ENCODE measurements at regions not wholly inside any gene's neighbourhood (a gene's known extent, or its start where the extent isn't known, plus 50 kb on each side); places are given as distances from the start of the nearest gene placed in this dataset.

DNA sequence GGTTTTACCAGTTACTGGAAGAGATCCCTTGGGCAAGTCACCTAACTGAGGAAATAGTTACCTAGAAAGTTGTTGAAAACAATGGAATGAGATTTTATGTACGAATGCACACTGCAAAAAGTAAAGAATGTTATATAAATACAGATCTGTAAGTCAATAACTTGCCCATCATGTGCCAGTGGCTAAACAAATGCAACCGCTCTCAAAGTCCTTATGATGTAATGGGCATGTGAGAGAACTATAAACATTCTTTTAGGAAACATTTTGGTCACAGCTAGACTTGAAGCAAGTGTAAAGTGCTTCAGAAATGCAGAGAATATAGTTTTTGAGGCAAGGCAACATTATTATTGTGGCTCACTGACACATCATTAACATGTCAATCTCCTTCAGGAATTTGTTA is 1044.5 kb downstream of the TUSC7 start:
- WGBS, 2 experiments (ENCODE audit: insufficient coverage in 1 of 2, insufficient read length in 1 of 2), result 98% methylated on average over 2 of the region's 2 CpGs; no CpG with 5 or more reads in 1 of the 2 experiments
- Mint-ChIP-seq H3K9me3 (no peaks in the 10 kb centered on the region), H3K4me1 (peaks cover 9% of the 10 kb centered on the region), H3K36me3 (ENCODE audit: low read depth) (no peaks in the 10 kb centered on the region), H3K27ac (no peak overlapping the region), H3K27me3 (ENCODE audit: insufficient read depth) (no peaks in the 10 kb centered on the region), H3K4me3 (no peak overlapping the region)
- H3K4me3 ChIP-seq (ENCODE audit: low read length), result no peak overlapping the region
- no peaks in the 10 kb centered on the region for H3K9me3 ChIP-seq (ENCODE audit: control insufficient read depth, low read length)
- H3K36me3 ChIP-seq (ENCODE audit: control insufficient read depth, insufficient read depth, low read length), result no peaks in the 10 kb centered on the region
- no peak overlapping the region for H3K27ac ChIP-seq (ENCODE audit: low read depth, low read length)
- TF ChIP-seq, protein P1, sequence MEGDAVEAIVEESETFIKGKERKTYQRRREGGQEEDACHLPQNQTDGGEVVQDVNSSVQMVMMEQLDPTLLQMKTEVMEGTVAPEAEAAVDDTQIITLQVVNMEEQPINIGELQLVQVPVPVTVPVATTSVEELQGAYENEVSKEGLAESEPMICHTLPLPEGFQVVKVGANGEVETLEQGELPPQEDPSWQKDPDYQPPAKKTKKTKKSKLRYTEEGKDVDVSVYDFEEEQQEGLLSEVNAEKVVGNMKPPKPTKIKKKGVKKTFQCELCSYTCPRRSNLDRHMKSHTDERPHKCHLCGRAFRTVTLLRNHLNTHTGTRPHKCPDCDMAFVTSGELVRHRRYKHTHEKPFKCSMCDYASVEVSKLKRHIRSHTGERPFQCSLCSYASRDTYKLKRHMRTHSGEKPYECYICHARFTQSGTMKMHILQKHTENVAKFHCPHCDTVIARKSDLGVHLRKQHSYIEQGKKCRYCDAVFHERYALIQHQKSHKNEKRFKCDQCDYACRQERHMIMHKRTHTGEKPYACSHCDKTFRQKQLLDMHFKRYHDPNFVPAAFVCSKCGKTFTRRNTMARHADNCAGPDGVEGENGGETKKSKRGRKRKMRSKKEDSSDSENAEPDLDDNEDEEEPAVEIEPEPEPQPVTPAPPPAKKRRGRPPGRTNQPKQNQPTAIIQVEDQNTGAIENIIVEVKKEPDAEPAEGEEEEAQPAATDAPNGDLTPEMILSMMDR (conservative IDR thresholded peaks at IDR 0.05), result no peak
- no peak for DNase-seq
- no peaks in the 10 kb centered on the region for H3K27me3 ChIP-seq (ENCODE audit: control insufficient read depth, insufficient read depth, low read length, poor library complexity, severe bottlenecking)
- H3K4me1 ChIP-seq (ENCODE audit: control insufficient read depth, insufficient read depth, low read length), result no peaks in the 10 kb centered on the region
- no peak overlapping the region for H3K9ac ChIP-seq (ENCODE audit: extremely low read depth, low read length, poor library complexity, severe bottlenecking)

DNA sequence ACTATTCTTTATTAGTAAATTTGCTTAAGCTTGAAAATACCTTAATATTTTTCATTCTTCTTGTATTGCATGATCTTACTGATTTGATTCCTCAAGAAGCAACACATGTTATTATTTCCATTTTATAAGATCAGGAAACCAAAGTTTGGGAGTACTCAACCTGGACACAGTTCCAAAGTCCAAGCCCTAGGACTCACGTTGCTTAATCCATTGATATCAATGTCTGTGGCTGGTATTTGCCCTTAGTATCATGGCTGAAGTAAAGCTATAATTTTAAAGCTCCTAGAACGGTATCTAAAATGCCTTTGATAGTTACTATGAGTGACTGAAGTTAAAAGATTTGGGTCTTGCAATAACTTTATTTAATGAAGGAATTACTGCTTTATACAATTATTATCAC is 1045.3 kb downstream of the TUSC7 start:
- H3K36me3 Mint-ChIP-seq (ENCODE audit: low read depth), result no peaks in the 10 kb centered on the region
- Histone ChIP-seq H3K27ac (ENCODE audit: low read depth, low read length) (no peak overlapping the region), H3K36me3 (ENCODE audit: control insufficient read depth, insufficient read depth, low read length) (no peaks in the 10 kb centered on the region), H3K4me1 (ENCODE audit: control insufficient read depth, insufficient read depth, low read length) (no peaks in the 10 kb centered on the region), H3K9ac (ENCODE audit: extremely low read depth, low read length, poor library complexity, severe bottlenecking) (no peak overlapping the region), H3K27me3 (ENCODE audit: control insufficient read depth, insufficient read depth, low read length, poor library complexity, severe bottlenecking) (no peaks in the 10 kb centered on the region), H3K9me3 (ENCODE audit: control insufficient read depth, low read length) (no peaks in the 10 kb centered on the region), H3K4me3 (ENCODE audit: low read length) (no peak overlapping the region)
- H3K27me3 Mint-ChIP-seq (ENCODE audit: insufficient read depth), result no peaks in the 10 kb centered on the region
- no peak overlapping the region for H3K27ac Mint-ChIP-seq
- no peak overlapping the region for H3K4me3 Mint-ChIP-seq
- no peak for DNase-seq
- no peaks in the 10 kb centered on the region for H3K9me3 Mint-ChIP-seq
- H3K4me1 Mint-ChIP-seq, result peaks cover 9% of the 10 kb centered on the region
- TF ChIP-seq, protein P1 (conservative IDR thresholded peaks at IDR 0.05), result no peak
- WGBS, 2 experiments (ENCODE audit: insufficient coverage in 1 of 2, insufficient read length in 1 of 2), result 88 to 100% methylated on average over 1 to 2 of the region's 2 CpGs

DNA sequence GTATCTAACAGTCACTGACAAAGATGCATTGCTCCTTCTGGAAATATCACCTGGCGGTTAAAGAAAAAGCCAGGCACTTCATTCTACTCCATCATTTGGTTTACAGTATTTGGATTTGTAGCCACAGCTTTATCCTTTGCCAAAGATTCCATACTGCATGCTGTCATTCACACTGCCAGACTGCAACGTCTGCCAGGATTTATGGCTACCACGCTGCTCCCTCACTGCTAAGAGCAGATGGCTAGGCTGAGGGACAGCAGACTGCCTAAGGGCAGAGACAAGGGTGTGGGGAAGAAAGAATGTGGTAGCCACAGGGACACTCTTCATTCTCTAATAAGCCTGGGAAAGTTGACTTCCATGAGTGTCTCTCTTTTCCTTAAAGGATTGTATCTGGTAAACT is 1047.0 kb downstream of the TUSC7 start:
- H3K27ac Mint-ChIP-seq, result no peak overlapping the region

More for the DNA sequence above, 1047.0 kb downstream of the TUSC7 start:
- DNase-seq, result peak; percentile 62
- TF ChIP-seq, protein P1 (conservative IDR thresholded peaks at IDR 0.05), result no peak
- Mint-ChIP-seq H3K4me1 (peaks cover 7% of the 10 kb centered on the region), H3K4me3 (no peak overlapping the region), H3K27me3 (ENCODE audit: insufficient read depth) (no peaks in the 10 kb centered on the region), H3K36me3 (ENCODE audit: low read depth) (no peaks in the 10 kb centered on the region), H3K9me3 (no peaks in the 10 kb centered on the region)
- Histone ChIP-seq H3K9ac (ENCODE audit: extremely low read depth, low read length, poor library complexity, severe bottlenecking) (no peak overlapping the region), H3K27ac (ENCODE audit: low read depth, low read length) (no peak overlapping the region), H3K9me3 (ENCODE audit: control insufficient read depth, low read length) (no peaks in the 10 kb centered on the region), H3K4me3 (ENCODE audit: low read length) (no peak overlapping the region), H3K4me1 (ENCODE audit: control insufficient read depth, insufficient read depth, low read length) (no peaks in the 10 kb centered on the region), H3K36me3 (ENCODE audit: control insufficient read depth, insufficient read depth, low read length) (no peaks in the 10 kb centered on the region), H3K27me3 (ENCODE audit: control insufficient read depth, insufficient read depth, low read length, poor library complexity, severe bottlenecking) (no peaks in the 10 kb centered on the region)
- 66 to 83% methylated on average over 2 to 3 of the region's 3 CpGs for WGBS, 2 experiments (ENCODE audit: insufficient coverage in 1 of 2, insufficient read length in 1 of 2)

Measured in endodermal cell (in vitro differentiated cells).